ENCODE measurements at regions not wholly inside any gene's neighbourhood (a gene's known extent, or its start where the extent isn't known, plus 50 kb on each side); places are given as distances from the start of the nearest gene placed in this dataset.

- DNase-seq (ENCODE audit: low spot score): no peak
- Histone ChIP-seq H3K4me2 (ENCODE audit: low read length) (no peak overlapping the region), H3K36me3 (ENCODE audit: insufficient read depth, low read length) (no peaks in the 10 kb centered on the region), H3K79me2 (ENCODE audit: insufficient read depth, low read depth, low read length) (no peaks in the 10 kb centered on the region), H3K4me1 (ENCODE audit: insufficient read depth, low read length, poor library complexity, severe bottlenecking) (no peaks in the 10 kb centered on the region), H3K27ac (ENCODE audit: low read depth, low read length, poor library complexity, severe bottlenecking) (no peak overlapping the region), H4K20me1 (ENCODE audit: insufficient read depth, low read length) (no peaks in the 10 kb centered on the region), H3K9me2 (ENCODE audit: insufficient read depth, low read length) (no peaks in the 10 kb centered on the region), H3K4me3 (ENCODE audit: low read depth, low read length, poor library complexity, severe bottlenecking) (no peak overlapping the region), H2AFZ (ENCODE audit: low read length) (no peak overlapping the region), H3K9me3 (ENCODE audit: low read length) (no peaks in the 10 kb centered on the region)
- CTCF ChIA-PET (ENCODE audit: unreplicated experiment): no interaction called here
- POLR2A ChIA-PET: no interaction called here
- intact Hi-C loops (cut with micrococcal nuclease; ENCODE audit: unreplicated experiment): no loop called here
- no peak for TF ChIP-seq EZH2phosphoT487 (IDR thresholded peaks at IDR 0.05; ENCODE audit: borderline replicate concordance, low read depth, low read length)
- TF ChIP-seq, protein P1, sequence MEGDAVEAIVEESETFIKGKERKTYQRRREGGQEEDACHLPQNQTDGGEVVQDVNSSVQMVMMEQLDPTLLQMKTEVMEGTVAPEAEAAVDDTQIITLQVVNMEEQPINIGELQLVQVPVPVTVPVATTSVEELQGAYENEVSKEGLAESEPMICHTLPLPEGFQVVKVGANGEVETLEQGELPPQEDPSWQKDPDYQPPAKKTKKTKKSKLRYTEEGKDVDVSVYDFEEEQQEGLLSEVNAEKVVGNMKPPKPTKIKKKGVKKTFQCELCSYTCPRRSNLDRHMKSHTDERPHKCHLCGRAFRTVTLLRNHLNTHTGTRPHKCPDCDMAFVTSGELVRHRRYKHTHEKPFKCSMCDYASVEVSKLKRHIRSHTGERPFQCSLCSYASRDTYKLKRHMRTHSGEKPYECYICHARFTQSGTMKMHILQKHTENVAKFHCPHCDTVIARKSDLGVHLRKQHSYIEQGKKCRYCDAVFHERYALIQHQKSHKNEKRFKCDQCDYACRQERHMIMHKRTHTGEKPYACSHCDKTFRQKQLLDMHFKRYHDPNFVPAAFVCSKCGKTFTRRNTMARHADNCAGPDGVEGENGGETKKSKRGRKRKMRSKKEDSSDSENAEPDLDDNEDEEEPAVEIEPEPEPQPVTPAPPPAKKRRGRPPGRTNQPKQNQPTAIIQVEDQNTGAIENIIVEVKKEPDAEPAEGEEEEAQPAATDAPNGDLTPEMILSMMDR (conservative IDR thresholded peaks at IDR 0.05; ENCODE audit: low read length): no peak
- BruUV-seq (replicated peaks): no TSS peak
Observed at GRCh38 chr19:31911577-31911976, 433.8 kb upstream of the ZNF507 start.

DNA sequence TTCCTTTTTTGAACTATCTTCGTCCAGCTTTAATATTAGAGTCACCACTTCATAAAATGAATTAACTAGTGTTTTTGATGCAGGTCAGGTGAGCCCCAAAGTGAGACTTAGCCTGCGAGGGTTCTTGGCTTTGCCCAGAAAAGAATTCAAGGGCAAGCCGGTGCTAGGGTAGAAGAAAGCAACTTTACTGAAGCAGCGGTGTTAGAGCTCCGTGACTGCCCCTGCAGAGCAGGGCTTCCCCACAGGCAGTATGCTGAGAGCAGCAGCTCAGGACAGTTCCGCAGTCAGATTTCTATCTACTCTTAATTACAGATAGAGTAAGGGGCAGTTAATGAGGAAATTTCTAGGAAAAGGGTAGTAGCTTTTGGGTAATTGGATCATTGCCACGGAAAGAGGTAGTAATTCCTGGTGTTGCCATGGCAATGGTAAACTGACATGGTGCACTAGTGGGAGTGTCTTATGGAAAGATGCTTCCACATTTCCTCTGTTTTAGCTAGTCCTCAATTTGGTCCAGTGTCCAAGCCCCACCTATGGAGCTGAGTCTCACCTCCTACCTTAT lies 432.2 kb upstream of the ZNF507 start:
- Histone ChIP-seq H3K4me1 (ENCODE audit: insufficient read depth, low read length, poor library complexity, severe bottlenecking) (no peaks in the 10 kb centered on the region), H2AFZ (ENCODE audit: low read length) (no peak overlapping the region), H4K20me1 (ENCODE audit: insufficient read depth, low read length) (no peaks in the 10 kb centered on the region), H3K4me3 (ENCODE audit: low read depth, low read length, poor library complexity, severe bottlenecking) (no peak overlapping the region), H3K9me3 (ENCODE audit: low read length) (no peaks in the 10 kb centered on the region), H3K79me2 (ENCODE audit: insufficient read depth, low read depth, low read length) (no peaks in the 10 kb centered on the region), H3K27ac (ENCODE audit: low read depth, low read length, poor library complexity, severe bottlenecking) (no peak overlapping the region), H3K4me2 (ENCODE audit: low read length) (no peak overlapping the region), H3K36me3 (ENCODE audit: insufficient read depth, low read length) (no peaks in the 10 kb centered on the region), H3K9me2 (ENCODE audit: insufficient read depth, low read length) (no peaks in the 10 kb centered on the region)
- POLR2A ChIA-PET: no interaction called here
- CTCF ChIA-PET (ENCODE audit: unreplicated experiment): no interaction called here
- intact Hi-C loops (cut with micrococcal nuclease; ENCODE audit: unreplicated experiment): no loop called here
- no peak for DNase-seq (ENCODE audit: low spot score)
- TF ChIP-seq, protein P1 (conservative IDR thresholded peaks at IDR 0.05; ENCODE audit: low read length): no peak
- no peak for TF ChIP-seq EZH2phosphoT487 (IDR thresholded peaks at IDR 0.05; ENCODE audit: borderline replicate concordance, low read depth, low read length)
- BruUV-seq (replicated peaks): no TSS peak

GRCh38 chr19:31930401-31930800 lies 415.0 kb upstream of the ZNF507 start:
- no peaks in the 10 kb centered on the region for H3K4me1 ChIP-seq (ENCODE audit: insufficient read depth, low read length, poor library complexity, severe bottlenecking)
- intact Hi-C loops (cut with micrococcal nuclease; ENCODE audit: unreplicated experiment): no loop called here
- TF ChIP-seq, protein P1 (conservative IDR thresholded peaks at IDR 0.05; ENCODE audit: low read length): no peak
- no peak for TF ChIP-seq EZH2phosphoT487 (IDR thresholded peaks at IDR 0.05; ENCODE audit: borderline replicate concordance, low read depth, low read length)
- ChIA-PET POLR2A (no interaction called here), CTCF (ENCODE audit: unreplicated experiment) (no interaction called here)
- H3K36me3 ChIP-seq (ENCODE audit: insufficient read depth, low read length): no peaks in the 10 kb centered on the region
- DNase-seq (ENCODE audit: low spot score): no peak
- no peaks in the 10 kb centered on the region for H4K20me1 ChIP-seq (ENCODE audit: insufficient read depth, low read length)
- no TSS peak for BruUV-seq (replicated peaks)
- no peaks in the 10 kb centered on the region for H3K79me2 ChIP-seq (ENCODE audit: insufficient read depth, low read depth, low read length)
- H3K4me3 ChIP-seq (ENCODE audit: low read depth, low read length, poor library complexity, severe bottlenecking): no peak overlapping the region
- H3K27ac ChIP-seq (ENCODE audit: low read depth, low read length, poor library complexity, severe bottlenecking): no peak overlapping the region
- H3K9me2 ChIP-seq (ENCODE audit: insufficient read depth, low read length): no peaks in the 10 kb centered on the region
- H3K9me3 ChIP-seq (ENCODE audit: low read length): no peaks in the 10 kb centered on the region
- H2AFZ ChIP-seq (ENCODE audit: low read length): no peak overlapping the region
- no peak overlapping the region for H3K4me2 ChIP-seq (ENCODE audit: low read length)
